ENCODE measurements at regions not wholly inside any gene's neighbourhood (a gene's known extent, or its start where the extent isn't known, plus 50 kb on each side); places are given as distances from the start of the nearest gene placed in this dataset.

GRCh38 chr9:25613709-25614108, 64.5 kb downstream of the TUSC1 start:
- no peak overlapping the region for H3K27ac Mint-ChIP-seq
- H3K36me3 Mint-ChIP-seq, result no peaks in the 10 kb centered on the region
- no peaks in the 10 kb centered on the region for H3K9me3 Mint-ChIP-seq
- no peaks in the 10 kb centered on the region for H3K4me1 Mint-ChIP-seq
- no peak for DNase-seq
- no peaks in the 10 kb centered on the region for H3K27me3 Mint-ChIP-seq
- H3K4me3 Mint-ChIP-seq, result no peak overlapping the region
- no peak for ATAC-seq (replicated peaks)

DNA sequence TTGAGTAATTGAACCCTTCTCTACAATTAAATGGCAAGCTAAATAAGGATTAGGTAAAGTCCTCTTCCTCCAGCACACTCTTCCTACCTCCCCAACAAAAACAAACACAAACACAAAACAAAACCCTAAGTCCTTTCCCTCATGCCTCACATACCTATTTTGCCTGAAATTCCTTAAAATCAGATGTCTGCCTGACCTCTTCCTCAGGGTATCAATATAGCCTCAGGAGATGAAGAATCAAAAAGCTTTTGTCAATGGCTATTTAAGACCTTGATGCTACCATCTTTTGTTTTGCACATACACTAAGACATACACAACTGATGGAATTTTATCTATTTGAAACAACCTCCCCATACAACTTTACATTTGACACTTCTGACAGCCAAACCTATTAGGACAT, 75.1 kb downstream of the TUSC1 start:
- no peak for DNase-seq
- H3K27me3 Mint-ChIP-seq, result no peaks in the 10 kb centered on the region
- H3K4me3 Mint-ChIP-seq, result no peak overlapping the region
- H3K36me3 Mint-ChIP-seq, result no peaks in the 10 kb centered on the region
- no peak for ATAC-seq (replicated peaks)
- H3K4me1 Mint-ChIP-seq, result no peaks in the 10 kb centered on the region
- no peaks in the 10 kb centered on the region for H3K9me3 Mint-ChIP-seq
- no peak overlapping the region for H3K27ac Mint-ChIP-seq

DNA sequence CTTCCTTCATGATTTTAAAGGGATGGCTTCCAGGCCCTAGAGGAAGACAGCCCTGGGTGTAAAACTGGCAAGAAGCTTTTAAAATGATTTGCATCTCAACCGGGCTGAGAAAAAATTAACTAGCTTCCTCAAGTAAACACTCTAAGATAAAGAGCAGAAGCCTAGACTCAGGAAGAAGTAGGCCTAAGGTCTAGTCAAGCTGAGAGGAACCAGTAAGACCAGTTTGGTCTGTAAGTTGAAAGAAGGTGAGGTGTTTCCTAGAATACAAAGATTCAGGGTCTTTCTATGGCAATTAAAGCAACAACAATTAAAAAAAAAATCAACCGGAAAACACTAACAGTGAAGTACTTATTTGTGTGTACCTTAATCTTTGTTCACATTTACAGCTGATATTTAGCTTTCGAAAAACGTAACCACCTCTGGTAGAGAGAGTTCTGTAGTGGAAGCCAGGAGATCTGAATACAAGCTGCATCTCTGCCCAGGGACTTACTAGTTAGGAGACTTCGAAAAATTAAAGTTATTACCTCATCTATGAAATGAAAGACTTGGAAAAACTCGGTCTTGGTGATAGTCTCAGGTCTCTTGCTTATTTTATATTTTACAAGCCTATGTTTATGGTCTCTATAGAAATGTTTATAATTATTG, 75.7 kb downstream of the TUSC1 start:
- Mint-ChIP-seq H3K27ac (no peak overlapping the region), H3K4me1 (no peaks in the 10 kb centered on the region), H3K4me3 (no peak overlapping the region), H3K9me3 (no peaks in the 10 kb centered on the region), H3K27me3 (no peaks in the 10 kb centered on the region), H3K36me3 (no peaks in the 10 kb centered on the region)
- ATAC-seq (replicated peaks), result no peak
- DNase-seq, result no peak

- DNase-seq, result no peak
- no peak overlapping the region for H3K27ac Mint-ChIP-seq
- no peaks in the 10 kb centered on the region for H3K4me1 Mint-ChIP-seq
- peaks cover 0 to 4% of the 10 kb centered on the region in 2 donors for H3K9me3 Mint-ChIP-seq
- no peak overlapping the region for H3K4me3 Mint-ChIP-seq
- ATAC-seq (replicated peaks), result no peak
- no peaks in the 10 kb centered on the region for H3K36me3 Mint-ChIP-seq
- H3K27me3 Mint-ChIP-seq, result no peaks in the 10 kb centered on the region
Measured at GRCh38 chr9:25600501-25600900, 77.7 kb downstream of the TUSC1 start.

GRCh38 chr9:25584611-25585010, 93.6 kb downstream of the TUSC1 start:
- DNase-seq (no peak), ATAC-seq (replicated peaks) (no peak)
- Mint-ChIP-seq H3K4me1 (no peaks in the 10 kb centered on the region), H3K27ac (no peak overlapping the region), H3K9me3 (peaks cover 4 to 9% of the 10 kb centered on the region in 2 donors), H3K27me3 (no peaks in the 10 kb centered on the region), H3K4me3 (no peak overlapping the region), H3K36me3 (no peaks in the 10 kb centered on the region)

- Mint-ChIP-seq H3K27ac (no peak overlapping the region), H3K9me3 (no peaks in the 10 kb centered on the region), H3K4me3 (no peak overlapping the region), H3K27me3 (no peaks in the 10 kb centered on the region), H3K36me3 (no peaks in the 10 kb centered on the region), H3K4me1 (no peaks in the 10 kb centered on the region)
- DNase-seq (no peak), ATAC-seq (replicated peaks) (no peak)
Measured at GRCh38 chr9:25573281-25573680, 105.0 kb downstream of the TUSC1 start.

- Mint-ChIP-seq H3K4me3 (no peak overlapping the region), H3K27ac (no peak overlapping the region), H3K9me3 (peaks cover 0 to 2% of the 10 kb centered on the region in 2 donors), H3K27me3 (no peaks in the 10 kb centered on the region), H3K36me3 (no peaks in the 10 kb centered on the region), H3K4me1 (no peaks in the 10 kb centered on the region)
- no peak for ATAC-seq (replicated peaks)
- DNase-seq, result no peak
Measured at GRCh38 chr9:25571491-25571890, 106.8 kb downstream of the TUSC1 start.

- H3K4me3 Mint-ChIP-seq, result no peak overlapping the region
Measured at GRCh38 chr9:25570802-25571201, 107.4 kb downstream of the TUSC1 start.

DNA sequence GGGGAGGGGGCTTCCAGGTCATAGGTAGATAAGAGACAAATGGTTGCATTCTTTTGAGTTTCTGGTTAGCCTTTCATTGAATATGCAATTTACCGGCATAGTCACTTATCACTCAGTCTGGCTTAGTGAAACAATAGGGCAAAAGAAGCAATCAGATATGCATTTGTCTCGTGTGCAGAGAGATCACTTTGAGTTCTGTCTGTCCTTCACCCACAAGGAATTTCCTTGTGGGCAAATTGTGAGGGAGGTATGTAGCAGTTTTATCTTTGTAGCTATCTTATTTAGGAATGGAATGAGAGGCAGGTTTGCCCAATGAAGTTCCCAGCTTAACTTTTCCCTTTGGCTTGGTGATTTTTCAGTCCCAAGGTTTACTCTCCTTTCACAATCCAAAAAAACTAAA, 116.1 kb downstream of the TUSC1 start:
- peaks cover 4 to 5% of the 10 kb centered on the region in 2 donors for H3K9me3 Mint-ChIP-seq
- no peak overlapping the region for H3K27ac Mint-ChIP-seq
- no peaks in the 10 kb centered on the region for H3K4me1 Mint-ChIP-seq
- DNase-seq (no peak), ATAC-seq (replicated peaks) (no peak)
- H3K36me3 Mint-ChIP-seq, result no peaks in the 10 kb centered on the region
- H3K27me3 Mint-ChIP-seq, result no peaks in the 10 kb centered on the region
- no peak overlapping the region for H3K4me3 Mint-ChIP-seq

More at GRCh38 chr9:25570802-25571201, 107.4 kb downstream of the TUSC1 start:
- H3K27ac Mint-ChIP-seq, result no peak overlapping the region
- no peak for ATAC-seq (replicated peaks)
- H3K4me1 Mint-ChIP-seq, result no peaks in the 10 kb centered on the region
- peaks cover 0 to 2% of the 10 kb centered on the region in 2 donors for H3K9me3 Mint-ChIP-seq
- H3K27me3 Mint-ChIP-seq, result no peaks in the 10 kb centered on the region
- DNase-seq, result no peak
- H3K36me3 Mint-ChIP-seq, result no peaks in the 10 kb centered on the region

DNA sequence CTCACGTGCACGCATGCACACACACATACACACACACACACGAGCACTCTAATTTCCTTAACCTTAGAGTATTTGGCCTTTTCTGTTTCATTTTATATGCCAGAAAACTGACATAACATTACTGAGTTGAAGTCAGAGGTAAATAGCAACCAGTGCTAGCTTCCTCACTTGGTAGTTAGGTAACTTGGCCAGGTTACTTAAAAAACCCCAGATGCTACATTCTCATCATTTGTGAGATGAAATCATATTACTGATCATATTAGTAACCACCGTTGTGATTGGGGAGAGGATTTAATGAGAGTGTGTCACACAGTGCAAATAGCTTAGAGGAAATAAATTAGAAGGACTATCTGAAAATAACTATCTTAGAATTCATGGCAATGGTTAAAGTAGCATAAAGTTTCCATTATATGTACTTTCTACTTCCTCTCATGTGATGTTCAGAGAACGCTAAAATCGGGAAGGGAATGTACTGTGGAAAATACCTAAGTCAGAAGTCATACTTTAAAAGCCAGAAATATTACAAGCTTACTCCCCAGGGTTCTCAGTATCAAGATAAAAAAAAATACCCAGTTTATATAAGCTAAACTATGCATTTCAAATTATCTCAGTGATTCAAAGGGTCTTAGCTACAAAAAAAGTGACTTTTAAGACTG, 120.5 kb downstream of the TUSC1 start:
- no peaks in the 10 kb centered on the region for H3K4me1 Mint-ChIP-seq
- DNase-seq (no peak), ATAC-seq (replicated peaks) (no peak)
- H3K27me3 Mint-ChIP-seq, result no peaks in the 10 kb centered on the region
- no peak overlapping the region for H3K27ac Mint-ChIP-seq
- peaks cover 0 to 4% of the 10 kb centered on the region in 2 donors for H3K9me3 Mint-ChIP-seq
- no peaks in the 10 kb centered on the region for H3K36me3 Mint-ChIP-seq
- no peak overlapping the region for H3K4me3 Mint-ChIP-seq

GRCh38 chr9:25556540-25556939, 121.7 kb downstream of the TUSC1 start:
- no peak overlapping the region for H3K4me3 Mint-ChIP-seq
- no peak overlapping the region for H3K27ac Mint-ChIP-seq
- H3K36me3 Mint-ChIP-seq, result no peaks in the 10 kb centered on the region
- DNase-seq (no peak), ATAC-seq (replicated peaks) (no peak)
- no peaks in the 10 kb centered on the region for H3K27me3 Mint-ChIP-seq
- H3K4me1 Mint-ChIP-seq, result no peaks in the 10 kb centered on the region
- H3K9me3 Mint-ChIP-seq, result peaks cover 1 to 4% of the 10 kb centered on the region in 2 donors

GRCh38 chr9:25548847-25549246, 129.4 kb downstream of the TUSC1 start:
- no peak for DNase-seq
- no peak for ATAC-seq (replicated peaks)
- Mint-ChIP-seq H3K27me3 (no peaks in the 10 kb centered on the region), H3K27ac (no peak overlapping the region), H3K36me3 (no peaks in the 10 kb centered on the region), H3K4me3 (no peak overlapping the region), H3K9me3 (peaks cover 0 to 1% of the 10 kb centered on the region in 2 donors), H3K4me1 (no peaks in the 10 kb centered on the region)

DNA sequence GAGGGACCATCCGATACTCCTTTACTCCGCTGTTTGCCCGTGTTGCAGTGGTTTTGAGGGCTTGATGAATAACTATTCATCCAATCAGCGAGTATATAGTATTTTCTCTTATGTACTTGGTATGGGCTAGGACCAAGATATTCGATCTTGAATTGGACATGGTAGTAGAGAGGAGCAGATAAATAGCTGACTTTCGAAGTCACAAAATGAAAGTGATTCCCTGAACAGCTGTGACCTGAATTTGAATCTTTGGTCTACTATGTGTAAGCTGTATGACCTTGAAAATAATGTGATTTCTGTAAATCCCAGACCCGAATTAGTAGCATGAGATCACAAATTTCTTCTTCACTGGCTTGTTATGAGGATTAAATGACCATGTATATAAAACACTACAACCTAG, 134.4 kb downstream of the TUSC1 start:
- Mint-ChIP-seq H3K36me3 (no peaks in the 10 kb centered on the region), H3K27me3 (no peaks in the 10 kb centered on the region), H3K4me3 (no peak overlapping the region), H3K9me3 (peaks cover 0 to 1% of the 10 kb centered on the region in 2 donors), H3K4me1 (no peaks in the 10 kb centered on the region), H3K27ac (no peak overlapping the region)
- ATAC-seq (replicated peaks), result no peak
- no peak for DNase-seq

DNA sequence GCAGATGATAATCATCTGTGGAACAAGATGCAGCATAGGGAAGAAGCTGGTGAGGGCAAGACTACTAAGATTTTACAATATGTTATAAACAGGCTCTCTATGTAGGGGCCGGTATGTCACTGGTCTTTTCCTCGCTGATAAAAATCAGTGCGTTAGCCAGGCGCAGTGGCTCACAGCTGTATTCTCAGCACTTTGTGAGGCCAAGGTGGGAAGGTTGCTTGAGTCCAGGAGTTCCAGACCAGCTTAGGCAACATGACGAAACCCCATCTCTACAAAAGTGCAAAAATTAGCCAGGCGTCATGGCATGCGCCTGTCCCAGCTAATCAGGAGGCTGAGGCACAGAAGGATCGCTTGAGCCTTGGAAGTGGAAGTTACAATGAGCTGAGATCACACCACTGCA, 135.9 kb downstream of the TUSC1 start:
- no peak overlapping the region for H3K27ac Mint-ChIP-seq
- H3K4me1 Mint-ChIP-seq, result no peaks in the 10 kb centered on the region
- no peaks in the 10 kb centered on the region for H3K36me3 Mint-ChIP-seq
- H3K27me3 Mint-ChIP-seq, result no peaks in the 10 kb centered on the region
- no peak for DNase-seq
- H3K9me3 Mint-ChIP-seq, result peaks cover 0 to 3% of the 10 kb centered on the region in 2 donors
- H3K4me3 Mint-ChIP-seq, result no peak overlapping the region
- ATAC-seq (replicated peaks), result no peak

DNA sequence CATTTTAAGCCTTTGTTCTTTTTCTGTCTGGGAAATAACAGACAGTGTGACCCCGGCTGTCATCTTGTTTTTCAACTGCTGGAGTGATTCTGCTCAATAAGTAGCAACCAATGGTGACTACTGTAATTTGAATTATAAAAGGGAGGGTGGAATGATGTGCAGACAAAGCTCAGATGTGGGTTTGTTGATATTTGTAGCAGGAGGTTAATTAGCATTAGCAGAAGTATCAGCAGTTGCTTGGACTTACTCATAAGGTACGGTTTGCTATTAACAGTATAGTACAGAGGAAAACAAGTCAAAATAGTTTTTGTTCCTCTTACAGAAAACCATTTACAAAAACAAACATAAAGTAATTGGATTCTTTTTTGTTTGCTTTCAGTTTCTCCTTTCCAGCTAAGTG, 140.4 kb downstream of the TUSC1 start:
- Mint-ChIP-seq H3K9me3 (peaks cover 0 to 5% of the 10 kb centered on the region in 2 donors), H3K4me3 (no peak overlapping the region), H3K27ac (no peak overlapping the region), H3K27me3 (no peaks in the 10 kb centered on the region), H3K4me1 (no peaks in the 10 kb centered on the region), H3K36me3 (no peaks in the 10 kb centered on the region)
- DNase-seq (no peak), ATAC-seq (replicated peaks) (no peak)

All from stimulated activated naive B cell treated with anti-CD40 and anti-IgM and Interleukin-4, amounts not matched to agents 10 μg/mL and 1 μg/mL and 100 μg/mL, for 72 hours (primary cell).